ENCODE measurements at regions not wholly inside any gene's neighbourhood (a gene's known extent, or its start where the extent isn't known, plus 50 kb on each side); places are given as distances from the start of the nearest gene placed in this dataset.

- TF ChIP-seq EZH2 (IDR thresholded peaks at IDR 0.05) (no peak), POLR2AphosphoS5 (IDR thresholded peaks at IDR 0.05; ENCODE audit: borderline replicate concordance, low read depth, low read length) (no peak)
These were observed 1388.6 kb downstream of the TECRL start for GRCh38 chr4:63020661-63021060.

Measured in SK-N-MC (cell line).